ENCODE measurements at regions not wholly inside any gene's neighbourhood (a gene's known extent, or its start where the extent isn't known, plus 50 kb on each side); places are given as distances from the start of the nearest gene placed in this dataset.

DNA sequence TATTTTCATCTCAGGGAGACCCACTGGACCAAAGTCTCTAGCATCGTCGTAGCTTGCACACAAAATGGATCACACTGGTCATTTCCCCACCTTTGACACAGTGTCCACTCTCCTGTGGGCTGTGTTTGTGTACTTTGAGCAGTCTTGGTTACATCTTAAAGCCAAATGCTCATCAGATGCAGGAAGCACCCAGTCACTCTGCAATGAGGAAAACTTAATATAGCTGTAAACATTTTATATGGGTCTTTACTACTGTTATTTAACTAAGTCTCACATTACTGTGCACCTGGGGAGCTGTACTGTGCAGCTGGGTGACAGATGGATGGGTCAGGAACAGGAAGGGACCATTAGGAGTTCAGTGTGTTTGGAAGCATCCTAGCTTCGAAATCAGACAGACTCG, 109.0 kb upstream of the CXCR4 start:
- no peak for DNase-seq
- no peaks in the 10 kb centered on the region for H3K9me3 ChIP-seq
- 83 to 85% methylated on average over 4 of the region's 4 CpGs for WGBS, 2 donors
- H3K4me1 ChIP-seq, result no peaks in the 10 kb centered on the region
- H3K27me3 ChIP-seq, result no peaks in the 10 kb centered on the region
- H3K4me3 ChIP-seq, result no peak overlapping the region
- intact Hi-C loops (cut with DNase I), result no loop called here
- H3K36me3 ChIP-seq, result no peaks in the 10 kb centered on the region
- TF ChIP-seq POLR2AphosphoS5 (IDR thresholded peaks at IDR 0.05), result no peak
- TF ChIP-seq POLR2A (IDR thresholded peaks at IDR 0.05), result no peak
- TF ChIP-seq, protein P1, sequence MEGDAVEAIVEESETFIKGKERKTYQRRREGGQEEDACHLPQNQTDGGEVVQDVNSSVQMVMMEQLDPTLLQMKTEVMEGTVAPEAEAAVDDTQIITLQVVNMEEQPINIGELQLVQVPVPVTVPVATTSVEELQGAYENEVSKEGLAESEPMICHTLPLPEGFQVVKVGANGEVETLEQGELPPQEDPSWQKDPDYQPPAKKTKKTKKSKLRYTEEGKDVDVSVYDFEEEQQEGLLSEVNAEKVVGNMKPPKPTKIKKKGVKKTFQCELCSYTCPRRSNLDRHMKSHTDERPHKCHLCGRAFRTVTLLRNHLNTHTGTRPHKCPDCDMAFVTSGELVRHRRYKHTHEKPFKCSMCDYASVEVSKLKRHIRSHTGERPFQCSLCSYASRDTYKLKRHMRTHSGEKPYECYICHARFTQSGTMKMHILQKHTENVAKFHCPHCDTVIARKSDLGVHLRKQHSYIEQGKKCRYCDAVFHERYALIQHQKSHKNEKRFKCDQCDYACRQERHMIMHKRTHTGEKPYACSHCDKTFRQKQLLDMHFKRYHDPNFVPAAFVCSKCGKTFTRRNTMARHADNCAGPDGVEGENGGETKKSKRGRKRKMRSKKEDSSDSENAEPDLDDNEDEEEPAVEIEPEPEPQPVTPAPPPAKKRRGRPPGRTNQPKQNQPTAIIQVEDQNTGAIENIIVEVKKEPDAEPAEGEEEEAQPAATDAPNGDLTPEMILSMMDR (IDR thresholded peaks at IDR 0.05), result no peak
- TF ChIP-seq EP300 (IDR thresholded peaks at IDR 0.05), result no peak
- no peak overlapping the region for H3K27ac ChIP-seq

DNA sequence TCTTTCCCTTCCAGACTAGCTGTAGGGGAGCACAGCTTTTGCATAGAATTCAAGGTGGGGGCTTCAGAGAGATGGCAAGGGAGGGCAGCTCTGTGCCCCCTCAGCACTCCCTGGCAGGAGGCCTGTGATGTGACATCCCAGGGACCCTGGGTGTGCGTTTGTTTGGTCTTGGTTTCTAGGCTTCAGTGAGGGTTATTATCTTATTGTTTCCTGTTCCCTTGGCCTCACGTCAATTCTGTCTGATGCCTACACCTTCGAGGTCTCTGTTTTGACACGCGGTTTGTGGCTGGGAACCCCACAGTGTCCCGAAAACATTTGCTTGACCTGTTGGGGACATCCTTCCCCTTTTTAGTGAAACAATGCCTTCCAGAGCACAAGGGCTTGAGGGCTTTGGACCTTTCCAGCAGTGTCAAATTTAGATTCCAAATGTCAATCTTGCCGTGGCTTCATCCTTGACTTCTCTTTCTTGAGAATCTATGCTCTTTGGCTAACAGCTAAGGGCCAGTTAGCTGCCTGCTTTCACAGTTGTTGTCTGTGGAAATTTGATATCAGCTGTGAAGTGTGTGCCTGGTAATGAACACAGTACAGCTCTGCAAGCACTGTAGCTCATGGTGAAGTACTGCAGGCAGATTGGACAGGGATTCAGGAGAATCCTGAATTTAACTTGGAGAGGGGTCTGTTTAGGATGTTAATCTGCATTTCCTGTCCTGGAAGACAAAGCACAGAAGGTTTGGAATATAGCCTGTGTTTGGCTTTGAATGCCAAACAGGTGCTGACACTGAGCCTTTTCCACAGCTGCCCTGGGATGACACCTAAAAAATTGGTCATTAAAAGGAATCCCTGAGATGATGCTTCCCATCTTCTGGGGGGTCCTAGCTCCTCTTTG, 108.2 kb upstream of the CXCR4 start:
- no peaks in the 10 kb centered on the region for H3K4me1 ChIP-seq
- no peaks in the 10 kb centered on the region for H3K36me3 ChIP-seq
- H3K27me3 ChIP-seq, result no peaks in the 10 kb centered on the region
- intact Hi-C loops (cut with DNase I), result no loop called here
- no peak overlapping the region for H3K27ac ChIP-seq
- no peaks in the 10 kb centered on the region for H3K9me3 ChIP-seq
- 30 to 39% methylated on average over 7 of the region's 7 CpGs for WGBS, 2 donors
- H3K4me3 ChIP-seq, result no peak overlapping the region
- TF ChIP-seq POLR2AphosphoS5 (IDR thresholded peaks at IDR 0.05) (no peak), EP300 (IDR thresholded peaks at IDR 0.05) (no peak), POLR2A (IDR thresholded peaks at IDR 0.05) (no peak)
- TF ChIP-seq, protein P1 (IDR thresholded peaks at IDR 0.05), result no peak
- no peak for DNase-seq

DNA sequence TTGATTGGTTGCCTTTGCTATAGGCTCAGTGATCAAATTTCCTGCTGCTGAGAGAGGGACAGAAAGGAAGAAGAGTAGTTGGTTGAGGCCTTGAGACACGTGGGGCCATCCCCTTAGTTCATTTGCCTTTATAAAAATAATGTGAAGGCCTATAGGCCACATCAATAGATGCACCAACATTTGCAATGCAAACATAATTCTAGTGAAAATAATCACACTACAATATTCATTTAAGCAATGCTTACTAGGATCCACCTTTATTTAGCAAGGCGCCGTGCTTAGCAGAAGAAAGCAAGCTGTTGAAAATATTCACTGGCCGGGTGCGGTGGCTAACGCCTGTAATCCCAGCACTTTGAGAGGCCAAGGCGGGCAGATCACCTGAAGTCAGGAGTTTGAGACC, 105.3 kb upstream of the CXCR4 start:
- 78 to 90% methylated on average over 7 of the region's 7 CpGs for WGBS, 2 donors
- H3K27ac ChIP-seq, result no peak overlapping the region

DNA sequence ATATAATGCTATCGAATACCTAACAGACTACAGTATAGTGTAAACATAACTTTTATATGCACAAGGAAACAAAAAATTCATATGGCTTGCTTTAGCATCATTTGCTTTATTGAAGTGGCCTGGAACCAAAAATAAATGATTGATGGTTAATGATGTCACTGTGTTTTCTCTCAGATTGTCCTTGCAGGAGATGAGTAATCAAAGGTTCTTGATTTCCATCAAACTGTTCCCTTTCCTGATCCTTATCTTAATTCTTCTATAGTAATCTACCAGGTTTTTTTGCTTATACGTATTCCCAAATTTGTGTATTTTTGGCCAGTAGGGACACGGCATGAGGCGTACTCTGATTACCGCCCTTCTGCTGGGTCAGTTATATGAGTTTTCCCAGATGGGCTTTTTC, 104.9 kb upstream of the CXCR4 start:
- intact Hi-C loops (cut with DNase I), result no loop called here
- Histone ChIP-seq H3K36me3 (no peaks in the 10 kb centered on the region), H3K9me3 (no peaks in the 10 kb centered on the region), H3K4me3 (no peak overlapping the region), H3K27ac (no peak overlapping the region), H3K4me1 (no peaks in the 10 kb centered on the region), H3K27me3 (no peaks in the 10 kb centered on the region)
- no peak for DNase-seq
- WGBS, 2 donors, result 75% methylated on average over 5 of the region's 5 CpGs
- TF ChIP-seq, protein P1 (IDR thresholded peaks at IDR 0.05), result no peak

More for the DNA sequence above, 105.3 kb upstream of the CXCR4 start:
- Histone ChIP-seq H3K4me3 (no peak overlapping the region), H3K4me1 (no peaks in the 10 kb centered on the region), H3K27me3 (no peaks in the 10 kb centered on the region), H3K36me3 (no peaks in the 10 kb centered on the region), H3K9me3 (no peaks in the 10 kb centered on the region)
- intact Hi-C loops (cut with DNase I), result no loop called here
- TF ChIP-seq POLR2A (IDR thresholded peaks at IDR 0.05) (no peak), EP300 (IDR thresholded peaks at IDR 0.05) (no peak), POLR2AphosphoS5 (IDR thresholded peaks at IDR 0.05) (no peak)
- TF ChIP-seq, protein P1 (IDR thresholded peaks at IDR 0.05), result no peak
- DNase-seq, result no peak

DNA sequence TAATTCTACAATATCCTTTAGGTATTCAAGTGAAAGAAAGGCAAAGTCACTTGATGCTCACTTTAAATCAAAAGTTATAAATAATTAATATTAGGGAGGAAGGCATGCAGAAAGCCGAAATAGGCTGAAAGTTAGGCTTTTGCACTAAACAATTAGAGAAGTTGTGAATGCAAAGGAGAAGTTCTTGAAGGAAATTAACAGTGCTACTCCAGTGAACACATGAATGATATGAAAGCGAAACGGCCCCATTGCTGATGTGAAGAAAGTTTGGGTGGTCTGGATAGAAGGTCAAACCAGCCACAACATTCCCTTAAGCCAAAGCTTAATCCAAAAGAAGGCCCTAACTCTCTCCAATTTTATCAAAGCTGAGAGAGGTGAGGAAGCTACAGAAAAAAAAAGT, 103.1 kb upstream of the CXCR4 start:
- no peak for DNase-seq
- TF ChIP-seq POLR2A (IDR thresholded peaks at IDR 0.05), result no peak
- no peaks in the 10 kb centered on the region for H3K27me3 ChIP-seq
- intact Hi-C loops (cut with DNase I), result no loop called here
- H3K9me3 ChIP-seq, result no peaks in the 10 kb centered on the region
- H3K4me3 ChIP-seq, result no peak overlapping the region
- 59 to 85% methylated on average over 3 of the region's 3 CpGs for WGBS, 2 donors
- H3K4me1 ChIP-seq, result no peaks in the 10 kb centered on the region
- no peaks in the 10 kb centered on the region for H3K36me3 ChIP-seq
- no peak overlapping the region for H3K27ac ChIP-seq
